Mesenchymal stem cell (in vitro differentiated cells and primary cell): ENCODE measurements at regions not wholly inside any gene's neighbourhood (a gene's known extent, or its start where the extent isn't known, plus 50 kb on each side); places are given as distances from the start of the nearest gene placed in this dataset.
A peak's percentile ranks its signal among the peaks of the same experiment; 100 is the strongest.

Experiments used
- DNase-seq: peaks from one replicate; pipeline ENCODE4 v3.0.0-alpha.2; 2013
- H2AFZ ChIP-seq: one replicate; pipeline ENCODE4 v1.6.1; 2013; ENCODE audit warnings: low read depth, mild to moderate bottlenecking, control low read depth, inconsistent platforms, low read length, moderate library complexity
- H2AK5ac ChIP-seq: 2 replicates; pipeline ENCODE4 v1.6.1; 2013; ENCODE audit warnings: low read length, moderate library complexity, mild to moderate bottlenecking, inconsistent platforms; ENCODE audit not compliant: severe bottlenecking
- H2BK120ac ChIP-seq: one replicate; pipeline ENCODE4 v1.6.1; 2013; ENCODE audit warnings: low read depth, mild to moderate bottlenecking, inconsistent platforms, low read length, moderate library complexity
- H2BK12ac ChIP-seq, 2 experiments: one replicate each; pipeline ENCODE4 v1.6.1; 2013; ENCODE audit warnings: inconsistent platforms in 2 of 2, low read length in 2 of 2, mild to moderate bottlenecking in 2 of 2, moderate library complexity in 2 of 2, control low read depth in 1 of 2
- H2BK15ac ChIP-seq: one replicate; pipeline ENCODE4 v1.6.1; 2013; ENCODE audit warnings: mild to moderate bottlenecking, low read depth, inconsistent platforms; ENCODE audit not compliant: poor library complexity, severe bottlenecking
- H2BK5ac ChIP-seq: 2 replicates; pipeline ENCODE4 v1.6.1; 2013; ENCODE audit warnings: low read depth, mild to moderate bottlenecking, low read length, control low read depth, inconsistent platforms; ENCODE audit not compliant: poor library complexity, severe bottlenecking
- H3K14ac ChIP-seq, 2 experiments: one replicate each; pipeline ENCODE4 v1.6.1; 2013; ENCODE audit warnings: inconsistent platforms in 2 of 2, low read length in 2 of 2, control low read depth in 1 of 2, mild to moderate bottlenecking in 1 of 2, moderate library complexity in 1 of 2
- H3K18ac ChIP-seq, 2 experiments: one replicate each; pipeline ENCODE4 v1.6.1; 2013; ENCODE audit warnings: inconsistent platforms in 2 of 2, low read length in 2 of 2, control low read depth in 1 of 2, low read depth in 1 of 2, mild to moderate bottlenecking in 1 of 2
- H3K23ac ChIP-seq, 2 experiments: one replicate each; pipeline ENCODE4 v1.6.1; 2013; ENCODE audit warnings: inconsistent platforms in 2 of 2, low read length in 2 of 2, mild to moderate bottlenecking in 2 of 2, moderate library complexity in 2 of 2, control low read depth in 1 of 2
- H3K27ac ChIP-seq: 2 replicates; pipeline ENCODE4 v1.5.1; 2013; ENCODE audit warnings: mild to moderate bottlenecking, moderate library complexity, low read length, control low read depth, inconsistent platforms; ENCODE audit not compliant: poor library complexity, severe bottlenecking
- H3K27me3 ChIP-seq, 2 experiments: 2 replicates each; pipeline versions ENCODE4 v1.6.1 to v1.7.0; 2013; ENCODE audit warnings: low read length in 2 of 2, mild to moderate bottlenecking in 2 of 2, moderate library complexity in 2 of 2, control low read depth in 1 of 2, inconsistent platforms in 1 of 2; ENCODE audit not compliant: control insufficient read depth in 1 of 2, insufficient read depth in 1 of 2
- H3K36me3 ChIP-seq, 2 experiments: 2 replicates each; pipeline versions ENCODE4 v1.6.1 to v1.7.0; 2013; ENCODE audit warnings: low read length in 2 of 2, control low read depth in 1 of 2, inconsistent platforms in 1 of 2, low read depth in 1 of 2, mild to moderate bottlenecking in 1 of 2; ENCODE audit not compliant: insufficient read depth in 2 of 2, control insufficient read depth in 1 of 2
- H3K4ac ChIP-seq, 2 experiments: one replicate each; pipeline ENCODE4 v1.6.1; 2013; ENCODE audit warnings: inconsistent platforms in 2 of 2, low read length in 2 of 2, mild to moderate bottlenecking in 2 of 2, moderate library complexity in 2 of 2, control low read depth in 1 of 2, low read depth in 1 of 2
- H3K4me1 ChIP-seq: 2 replicates; pipeline ENCODE4 v1.6.1; 2013; ENCODE audit warnings: low read depth, low read length, control low read depth; ENCODE audit not compliant: control insufficient read depth, insufficient read depth
- H3K4me2 ChIP-seq: 2 replicates; pipeline ENCODE4 v1.6.1; 2013; ENCODE audit warnings: low read length, mild to moderate bottlenecking, inconsistent platforms; ENCODE audit not compliant: poor library complexity, severe bottlenecking
- H3K4me3 ChIP-seq, 2 experiments: 2 replicates each; pipeline versions ENCODE4 v1.5.1 to v1.7.0; 2013; ENCODE audit warnings: low read length in 2 of 2, mild to moderate bottlenecking in 2 of 2, control low read depth in 1 of 2, low read depth in 1 of 2; ENCODE audit not compliant: insufficient read depth in 1 of 2
- H3K79me1 ChIP-seq: replicated peaks from 2 replicates; pipeline ENCODE4 v1.6.1; 2013; ENCODE audit warnings: mild to moderate bottlenecking, control low read depth, low read length, inconsistent platforms; ENCODE audit not compliant: poor library complexity, severe bottlenecking
- H3K9ac ChIP-seq: 2 replicates; pipeline ENCODE4 v1.7.0; 2013; ENCODE audit warnings: mild to moderate bottlenecking, low read length, moderate library complexity
- H3K9me3 ChIP-seq: 2 replicates; pipeline ENCODE4 v1.7.0; 2013; ENCODE audit warnings: mild to moderate bottlenecking, low read length; ENCODE audit not compliant: control insufficient read depth
- H4K8ac ChIP-seq: one replicate; pipeline ENCODE4 v1.6.1; 2013; ENCODE audit warnings: inconsistent platforms, mild to moderate bottlenecking, low read length, moderate library complexity
- H4K91ac ChIP-seq: one replicate; pipeline ENCODE4 v1.6.1; 2013; ENCODE audit warnings: mild to moderate bottlenecking, low read length, inconsistent platforms
- WGBS: methylation state at CpG from one replicate; pipeline ENCODE4 v1.1.7; 2013; ENCODE audit warnings: mixed read lengths; 5-methylcytosine and 5-hydroxymethylcytosine counted together

- Histone ChIP-seq H3K4me1 (peaks cover 2% of the 10 kb centered on the region), H3K27ac (no peak overlapping the region), H3K14ac (no peak overlapping the region), H3K27me3 (no peaks in the 10 kb centered on the region), H2AK5ac (no peak overlapping the region), H2AFZ (no peak overlapping the region), H2BK120ac (no peak overlapping the region), H3K4me3 (no peak overlapping the region), H3K4me2 (peak overlapping the region; percentile 21), H3K9me3 (peaks cover 6% of the 10 kb centered on the region), H2BK5ac (no peak overlapping the region), H4K91ac (no peak overlapping the region), H2BK15ac (no peak overlapping the region), H3K36me3 (no peaks in the 10 kb centered on the region), H4K8ac (no peak overlapping the region), H3K79me1 (no peaks in the 10 kb centered on the region), H2BK12ac (no peak overlapping the region), H3K4ac (no peak overlapping the region), H3K18ac (no peak overlapping the region), H3K23ac (no peak overlapping the region), H3K9ac (no peak overlapping the region)
- WGBS, result 37% methylated on average over 4 of the region's 5 CpGs
- DNase-seq, result no peak
These were observed 259.7 kb upstream of the ZNF608 start for GRCh38 chr5:125006011-125006685.

- Histone ChIP-seq H3K9me3 (no peaks in the 10 kb centered on the region), H3K9ac (no peak overlapping the region), H3K4me2 (no peak overlapping the region), H3K4ac (no peak overlapping the region), H3K23ac (no peak overlapping the region), H3K4me3 (no peak overlapping the region), H3K36me3 (no peaks in the 10 kb centered on the region), H2AK5ac (no peak overlapping the region), H2BK120ac (no peak overlapping the region), H2BK12ac (no peak overlapping the region), H3K18ac (no peak overlapping the region), H3K27me3 (no peaks in the 10 kb centered on the region), H3K4me1 (peaks cover 3% of the 10 kb centered on the region), H3K14ac (no peak overlapping the region), H2BK15ac (no peak overlapping the region), H3K27ac (no peak overlapping the region), H4K91ac (no peak overlapping the region), H2BK5ac (peak overlapping the region; percentile 34), H3K79me1 (no peaks in the 10 kb centered on the region), H2AFZ (no peak overlapping the region), H4K8ac (no peak overlapping the region)
- 93% methylated on average over 7 of the region's 7 CpGs for WGBS
- DNase-seq, result no peak
These were observed 263.9 kb upstream of the ZNF608 start for GRCh38 chr5:125010356-125010755.

- DNase-seq, result peak; percentile 32
- 84% methylated on average over 4 of the region's 5 CpGs for WGBS
- Histone ChIP-seq H3K14ac (no peak overlapping the region), H3K4ac (no peak overlapping the region), H3K23ac (no peak overlapping the region), H3K79me1 (no peaks in the 10 kb centered on the region), H3K4me1 (peaks cover 3% of the 10 kb centered on the region), H4K91ac (no peak overlapping the region), H3K36me3 (no peaks in the 10 kb centered on the region), H3K27ac (no peak overlapping the region), H2AK5ac (no peak overlapping the region), H2BK120ac (no peak overlapping the region), H3K4me2 (no peak overlapping the region), H3K27me3 (no peaks in the 10 kb centered on the region), H3K4me3 (no peak overlapping the region), H2BK12ac (peak overlapping the region in 1 of 2 experiments; percentile 80), H3K18ac (no peak overlapping the region), H2AFZ (no peak overlapping the region), H3K9me3 (no peaks in the 10 kb centered on the region), H4K8ac (no peak overlapping the region), H2BK15ac (no peak overlapping the region), H2BK5ac (no peak overlapping the region), H3K9ac (no peak overlapping the region)
These were observed 264.6 kb upstream of the ZNF608 start for GRCh38 chr5:125011014-125011413.

- Histone ChIP-seq H4K8ac (no peak overlapping the region), H2BK5ac (no peak overlapping the region), H3K23ac (no peak overlapping the region), H2AK5ac (no peak overlapping the region), H2AFZ (no peak overlapping the region), H3K9me3 (no peaks in the 10 kb centered on the region), H3K4me3 (no peak overlapping the region), H2BK15ac (no peak overlapping the region), H3K9ac (no peak overlapping the region), H3K4ac (no peak overlapping the region), H2BK12ac (peak overlapping the region in 1 of 2 experiments; percentile 80), H4K91ac (no peak overlapping the region), H3K14ac (no peak overlapping the region), H3K27ac (no peak overlapping the region), H3K4me2 (no peak overlapping the region), H3K27me3 (no peaks in the 10 kb centered on the region), H3K79me1 (no peaks in the 10 kb centered on the region), H3K36me3 (no peaks in the 10 kb centered on the region), H3K4me1 (peaks cover 1% of the 10 kb centered on the region), H3K18ac (no peak overlapping the region), H2BK120ac (no peak overlapping the region)
- DNase-seq, result no peak
- WGBS, result no CpG with 5 or more reads among the region's 2 CpGs
These were observed 265.0 kb upstream of the ZNF608 start for GRCh38 chr5:125011419-125011818.
